Activated CD4-positive, alpha-beta T cell treated with anti-CD3 and anti-CD28 coated beads for 1 hour (primary cell): ENCODE measurements at regions not wholly inside any gene's neighbourhood (a gene's known extent, or its start where the extent isn't known, plus 50 kb on each side); places are given as distances from the start of the nearest gene placed in this dataset.
"Not testable (repeated sequence)": the region's sequence is repeated elsewhere in the genome, so short reads cannot be mapped to it uniquely, and the experiment has no call there.

ENCODE experiments used
- DNase-seq: peaks from one replicate; pipeline ENCODE4 v3.0.0-alpha.2; 2020

GRCh38 chr5:135154961-135155360 lies 120.9 kb upstream of the PITX1 start:
- no peak for DNase-seq

GRCh38 chr5:135154197-135154596 lies 120.2 kb upstream of the PITX1 start:
- DNase-seq: no peak

GRCh38 chr5:135153661-135154060 lies 119.6 kb upstream of the PITX1 start:
- DNase-seq: no peak

GRCh38 chr5:135153259-135153658 lies 119.2 kb upstream of the PITX1 start:
- no peak for DNase-seq

GRCh38 chr5:135151660-135152059 lies 117.6 kb upstream of the PITX1 start:
- not testable (repeated sequence) for DNase-seq

GRCh38 chr5:135151256-135151655 lies 117.2 kb upstream of the PITX1 start:
- no peak for DNase-seq

GRCh38 chr5:135150767-135151166 lies 116.7 kb upstream of the PITX1 start:
- no peak for DNase-seq

- no peak for DNase-seq
Measured at GRCh38 chr5:135149956-135150723, 116.1 kb upstream of the PITX1 start.

- no peak for DNase-seq
Measured at GRCh38 chr5:135149229-135149955, 115.4 kb upstream of the PITX1 start.

GRCh38 chr5:135147294-135148090 lies 113.5 kb upstream of the PITX1 start:
- DNase-seq: no peak

- no peak for DNase-seq
Measured at GRCh38 chr5:135145985-135146384, 112.0 kb upstream of the PITX1 start.

GRCh38 chr5:135143682-135144081 lies 109.7 kb upstream of the PITX1 start:
- not testable (repeated sequence) for DNase-seq

- DNase-seq: no peak
Measured at GRCh38 chr5:135141303-135142268, 107.6 kb upstream of the PITX1 start.

- DNase-seq: no peak
Measured at GRCh38 chr5:135140446-135141204, 106.6 kb upstream of the PITX1 start.

- no peak for DNase-seq
Measured at GRCh38 chr5:135139381-135140134, 105.5 kb upstream of the PITX1 start.

- DNase-seq: no peak
Measured at GRCh38 chr5:135138116-135138850, 104.3 kb upstream of the PITX1 start.

GRCh38 chr5:135137146-135137915 lies 103.3 kb upstream of the PITX1 start:
- DNase-seq: no peak

GRCh38 chr5:135136546-135136945 lies 102.5 kb upstream of the PITX1 start:
- no peak for DNase-seq

GRCh38 chr5:135135530-135136226 lies 101.7 kb upstream of the PITX1 start:
- DNase-seq: no peak
